ENCODE measurements at regions not wholly inside any gene's neighbourhood (a gene's known extent, or its start where the extent isn't known, plus 50 kb on each side); places are given as distances from the start of the nearest gene placed in this dataset.
"Not testable (repeated sequence)": the region's sequence is repeated elsewhere in the genome, so short reads cannot be mapped to it uniquely, and the experiment has no call there.

DNA sequence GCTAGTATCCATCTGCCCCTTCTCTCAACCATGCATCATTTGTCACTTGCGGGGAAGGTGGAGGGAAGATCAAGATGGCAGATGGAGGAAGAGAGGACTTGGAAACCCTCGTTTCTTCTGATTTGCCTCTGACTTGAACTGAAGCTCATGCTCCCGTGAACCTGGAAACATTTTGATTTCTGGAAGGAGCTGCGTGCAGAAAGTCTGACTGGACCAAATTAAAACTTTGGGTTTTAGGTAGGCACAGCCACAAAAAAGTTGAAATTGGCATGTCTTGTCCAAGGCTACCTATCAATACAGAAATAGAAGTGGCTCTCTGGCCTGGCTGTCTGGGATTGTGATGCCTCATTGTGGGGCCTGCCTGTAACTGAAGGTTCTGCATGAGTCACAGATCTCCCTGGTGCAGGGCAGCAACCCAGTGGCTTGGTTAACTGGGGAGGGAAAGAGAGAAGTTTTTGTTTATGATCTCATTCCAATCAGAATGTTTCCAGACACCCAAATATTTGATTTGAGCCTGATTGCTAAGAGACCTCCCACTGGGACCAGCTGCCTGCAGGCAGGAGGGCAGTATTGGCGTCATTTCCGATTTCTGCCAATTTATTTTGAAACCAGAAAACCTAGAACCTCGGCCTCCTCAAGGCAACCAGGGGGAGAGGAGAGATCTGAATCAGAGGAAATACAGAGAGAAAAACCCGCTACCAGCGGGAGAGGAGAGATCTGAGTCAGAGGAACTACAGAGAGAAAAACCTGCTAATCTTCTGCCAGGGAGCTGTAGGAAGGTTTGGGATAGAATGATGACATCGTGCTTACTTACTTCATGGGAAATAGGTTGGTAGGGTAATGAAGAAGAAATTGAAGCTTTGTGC, 363.6 kb downstream of the ANKRD30A start:
- no peak for TF ChIP-seq POLR2A (IDR thresholded peaks at IDR 0.05; ENCODE audit: low read depth, low read length)
- DNase-seq (ENCODE audit: insufficient read length, low spot score), result peak; percentile 63
- peak; percentile 83 for FAIRE-seq

GRCh38 chr10:37480596-37480995, 355.2 kb downstream of the ANKRD30A start:
- not testable (repeated sequence) for DNase-seq (ENCODE audit: insufficient read length, low spot score); FAIRE-seq

DNA sequence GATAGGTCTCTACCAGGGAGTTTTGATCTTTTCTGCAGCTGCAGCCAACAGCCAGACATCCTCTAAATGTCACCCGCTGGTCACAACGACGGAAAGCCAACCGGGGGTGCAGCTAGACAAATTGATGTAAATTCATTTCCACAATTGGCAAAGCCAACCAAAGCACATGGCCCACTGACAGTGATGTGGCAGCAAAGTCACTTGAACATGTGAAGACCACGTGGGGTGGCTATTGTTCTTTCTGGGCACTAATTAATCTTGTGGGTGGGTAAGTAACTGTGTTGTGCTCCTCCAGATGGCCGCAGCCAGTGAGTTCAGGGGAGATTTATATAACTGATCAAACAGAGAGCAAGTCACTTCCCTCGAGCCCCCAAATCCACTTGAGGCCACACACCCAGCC, 354.1 kb downstream of the ANKRD30A start:
- DNase-seq (ENCODE audit: insufficient read length, low spot score) (no peak), FAIRE-seq (no peak)
- TF ChIP-seq POLR2A (IDR thresholded peaks at IDR 0.05; ENCODE audit: low read depth, low read length), result no peak

DNA sequence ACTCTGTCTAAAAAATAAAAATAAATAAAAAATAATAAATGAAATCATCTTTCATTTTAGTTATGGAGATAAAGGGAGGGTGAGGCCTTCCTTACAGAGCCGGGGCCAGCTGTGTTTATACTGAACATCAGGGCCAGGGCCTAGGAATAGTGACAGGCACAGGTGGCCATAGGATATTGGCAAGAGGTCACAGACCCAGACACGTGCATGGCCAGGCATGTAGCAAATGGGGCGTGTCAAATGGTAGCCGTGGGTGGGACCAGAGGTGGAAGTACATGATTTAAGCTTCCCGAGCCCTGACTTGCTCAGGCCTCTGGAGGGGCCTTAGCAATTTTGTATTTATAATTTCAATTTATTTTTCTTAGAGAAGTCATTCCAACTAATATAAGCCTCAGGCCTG, 353.0 kb downstream of the ANKRD30A start:
- no peak for FAIRE-seq

DNA sequence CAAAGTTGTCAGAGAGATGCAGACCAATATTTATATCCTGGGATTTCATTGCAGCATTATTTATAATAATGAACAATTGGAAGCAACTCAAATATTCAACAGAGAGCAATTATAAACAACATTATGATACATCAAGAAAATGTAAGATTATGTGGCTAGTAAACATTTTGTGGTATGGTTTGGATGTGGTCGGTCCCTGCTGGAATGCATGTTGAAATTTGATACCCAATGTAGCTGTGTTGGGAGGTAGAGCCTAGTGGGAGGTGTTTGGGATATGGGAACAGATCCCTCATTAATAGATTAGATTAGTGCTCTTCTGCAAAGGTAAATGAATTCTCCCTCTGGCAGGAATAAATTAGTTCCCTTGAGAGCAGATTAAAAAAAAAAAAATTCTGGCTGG, 350.9 kb downstream of the ANKRD30A start:
- FAIRE-seq, result no peak
- DNase-seq (ENCODE audit: insufficient read length, low spot score), result no peak
- no peak for TF ChIP-seq POLR2A (IDR thresholded peaks at IDR 0.05; ENCODE audit: low read depth, low read length)

More for the DNA sequence above, 353.0 kb downstream of the ANKRD30A start:
- TF ChIP-seq POLR2A (IDR thresholded peaks at IDR 0.05; ENCODE audit: low read depth, low read length), result no peak
- no peak for DNase-seq (ENCODE audit: insufficient read length, low spot score)

GRCh38 chr10:37474645-37475044, 349.2 kb downstream of the ANKRD30A start:
- no peak for FAIRE-seq
- DNase-seq (ENCODE audit: insufficient read length, low spot score), result no peak
- TF ChIP-seq POLR2A (IDR thresholded peaks at IDR 0.05; ENCODE audit: low read depth, low read length), result no peak

DNA sequence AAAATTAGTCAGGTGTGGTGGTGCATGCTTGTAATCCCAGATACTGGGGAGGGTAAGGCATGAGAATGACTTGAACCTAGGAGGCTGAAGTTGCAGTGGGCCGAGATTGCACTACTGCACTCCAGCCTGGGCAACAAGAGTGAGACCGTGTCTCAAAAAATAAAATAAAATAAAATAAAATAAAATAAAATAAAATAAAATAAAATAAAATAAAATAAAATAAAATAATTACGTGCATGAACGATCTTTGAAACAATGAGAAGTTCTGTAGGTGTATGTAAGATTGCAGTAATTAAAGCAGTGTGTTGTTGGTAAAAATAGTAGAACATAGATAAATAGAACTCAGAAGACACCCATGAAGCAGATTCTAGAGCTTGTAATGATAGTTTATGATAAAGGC, 348.5 kb downstream of the ANKRD30A start:
- FAIRE-seq (no peak), DNase-seq (ENCODE audit: insufficient read length, low spot score) (no peak)
- no peak for TF ChIP-seq POLR2A (IDR thresholded peaks at IDR 0.05; ENCODE audit: low read depth, low read length)

- no peak for TF ChIP-seq POLR2A (IDR thresholded peaks at IDR 0.05; ENCODE audit: low read depth, low read length)
- DNase-seq (ENCODE audit: insufficient read length, low spot score) (no peak), FAIRE-seq (no peak)
Measured at GRCh38 chr10:37467246-37467645, 341.8 kb downstream of the ANKRD30A start.

DNA sequence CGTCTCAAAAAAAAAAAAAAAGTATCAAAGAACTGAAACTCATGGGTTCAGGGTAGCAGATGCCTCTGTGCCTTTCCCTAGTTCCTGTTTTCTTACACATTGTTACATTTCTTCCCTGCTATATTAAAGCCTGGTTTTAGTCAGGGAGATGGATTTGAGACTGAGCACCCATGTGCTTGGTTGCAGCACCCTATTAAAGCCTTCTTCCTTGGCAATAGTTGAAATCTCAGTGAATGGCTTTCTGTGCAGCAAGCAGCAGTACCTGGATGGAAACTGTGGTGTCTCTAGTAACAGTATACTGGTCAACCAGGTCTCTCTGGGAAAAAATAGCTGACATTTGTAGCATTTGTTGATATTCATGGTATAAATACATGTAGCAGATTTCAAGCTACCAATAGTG, 331.1 kb downstream of the ANKRD30A start:
- no peak for TF ChIP-seq POLR2A (IDR thresholded peaks at IDR 0.05; ENCODE audit: low read depth, low read length)
- DNase-seq (ENCODE audit: insufficient read length, low spot score) (no peak), FAIRE-seq (no peak)

GRCh38 chr10:37448161-37448560, 322.8 kb downstream of the ANKRD30A start:
- DNase-seq (ENCODE audit: insufficient read length, low spot score) (no peak), FAIRE-seq (no peak)
- no peak for TF ChIP-seq POLR2A (IDR thresholded peaks at IDR 0.05; ENCODE audit: low read depth, low read length)

- no peak for TF ChIP-seq POLR2A (IDR thresholded peaks at IDR 0.05; ENCODE audit: low read depth, low read length)
- no peak for FAIRE-seq
- DNase-seq (ENCODE audit: insufficient read length, low spot score), result no peak
Measured at GRCh38 chr10:37442882-37443281, 317.5 kb downstream of the ANKRD30A start.

- not testable (repeated sequence) for FAIRE-seq; DNase-seq (ENCODE audit: insufficient read length, low spot score)
Measured at GRCh38 chr10:37441224-37441623, 315.8 kb downstream of the ANKRD30A start.

GRCh38 chr10:37439826-37440225, 314.4 kb downstream of the ANKRD30A start:
- no peak for DNase-seq (ENCODE audit: insufficient read length, low spot score)
- no peak for FAIRE-seq
- TF ChIP-seq POLR2A (IDR thresholded peaks at IDR 0.05; ENCODE audit: low read depth, low read length), result no peak

DNA sequence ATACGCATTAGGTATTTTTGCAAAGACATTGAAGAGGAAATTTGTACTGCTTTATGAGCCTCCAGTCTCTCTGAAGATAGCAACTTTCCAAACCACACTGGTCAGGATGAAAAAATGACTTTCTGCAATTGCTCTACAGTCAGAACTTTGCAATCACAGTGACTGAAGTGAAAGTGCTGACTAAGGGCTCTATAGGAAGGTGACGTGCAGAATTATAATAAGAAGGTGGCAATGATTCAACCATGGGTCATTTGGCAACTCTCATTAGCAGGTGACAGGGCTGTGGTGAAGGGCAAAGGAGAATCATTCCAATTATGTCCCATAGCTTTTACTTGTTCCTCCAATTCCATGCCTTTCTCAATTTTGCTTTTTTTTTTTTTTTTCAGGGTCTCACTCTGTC, 311.0 kb downstream of the ANKRD30A start:
- TF ChIP-seq POLR2A (IDR thresholded peaks at IDR 0.05; ENCODE audit: low read depth, low read length), result no peak
- FAIRE-seq (no peak), DNase-seq (ENCODE audit: insufficient read length, low spot score) (no peak)

GRCh38 chr10:37434091-37434490, 308.7 kb downstream of the ANKRD30A start:
- TF ChIP-seq POLR2A (IDR thresholded peaks at IDR 0.05; ENCODE audit: low read depth, low read length), result no peak
- no peak for DNase-seq (ENCODE audit: insufficient read length, low spot score)
- FAIRE-seq, result no peak

Measured in H54 (cell line).